ENCODE measurements at regions not wholly inside any gene's neighbourhood (a gene's known extent, or its start where the extent isn't known, plus 50 kb on each side); places are given as distances from the start of the nearest gene placed in this dataset.

DNA sequence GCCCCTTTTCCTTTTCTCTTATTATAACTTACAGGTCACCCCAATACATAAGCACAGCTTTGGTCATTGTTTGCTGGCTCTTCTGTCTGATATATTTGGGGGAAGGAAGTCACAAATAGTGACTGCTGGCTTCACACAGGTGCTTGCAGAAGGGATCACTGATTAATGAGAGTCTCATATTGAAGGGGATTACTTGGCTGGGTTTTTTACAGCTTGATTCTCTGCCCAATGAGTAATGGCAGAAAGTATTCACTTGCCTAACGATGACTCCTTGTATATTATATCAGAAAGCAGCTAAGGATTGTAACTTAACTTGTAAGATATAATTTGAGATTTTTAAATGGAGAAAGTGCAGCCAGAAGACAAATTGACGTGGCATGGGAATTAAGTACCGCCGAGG, 119.3 kb upstream of the PFN2 start:
- Mint-ChIP-seq H3K27ac (no peak overlapping the region), H3K27me3 (peaks cover 3 to 6% of the 10 kb centered on the region in 2 donors), H3K4me1 (no peaks in the 10 kb centered on the region), H3K9me3 (no peaks in the 10 kb centered on the region), H3K4me3 (no peak overlapping the region), H3K36me3 (no peaks in the 10 kb centered on the region)
- no peak for DNase-seq
- Histone ChIP-seq H3K9me3 (ENCODE audit: control insufficient read depth in 1 of 2, low read length in 2 of 2) (no peaks in the 10 kb centered on the region), H3K4me3 (ENCODE audit: low read length in 2 of 2) (no peak overlapping the region), H3K36me3 (ENCODE audit: insufficient read depth, low read length) (no peaks in the 10 kb centered on the region), H3K4me1 (ENCODE audit: insufficient read depth, low read length) (no peaks in the 10 kb centered on the region), H3K27me3 (ENCODE audit: insufficient read depth, low read length) (no peaks in the 10 kb centered on the region), H3K27ac (ENCODE audit: low read depth, low read length) (no peak overlapping the region)
- intact Hi-C loops (cut with micrococcal nuclease) = no loop called here
- ChIA-PET POLR2A (ENCODE audit: partially characterized antibody) (no interaction called here), CTCF (ENCODE audit: partially characterized antibody) (no interaction called here)

DNA sequence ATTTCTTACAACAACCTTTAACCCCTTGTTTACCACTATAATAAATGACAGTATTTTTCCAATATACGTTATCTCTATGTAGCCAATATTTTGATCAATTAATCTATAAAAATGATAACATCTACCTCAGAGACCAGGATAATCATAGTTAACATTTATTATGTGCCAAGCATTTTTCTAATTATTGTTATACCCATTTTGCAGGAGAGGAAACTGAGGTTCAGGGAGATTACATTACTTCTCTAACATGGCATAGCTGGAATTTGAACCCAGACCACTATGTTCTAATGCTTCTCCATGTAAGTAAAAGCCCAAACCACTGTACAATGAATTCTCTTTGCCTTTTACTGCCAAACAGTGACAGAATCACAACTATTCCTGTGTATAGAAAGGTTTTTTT, 113.4 kb upstream of the PFN2 start:
- H3K4me1 ChIP-seq (ENCODE audit: insufficient read depth, low read length) = no peaks in the 10 kb centered on the region
- intact Hi-C loops (cut with micrococcal nuclease) = loop anchor here (5.0 kb wide), 1 partner anchor 132 kb away; no protein-coding TSS in a partner anchor
- ChIA-PET CTCF (ENCODE audit: partially characterized antibody) (no interaction called here), POLR2A (ENCODE audit: partially characterized antibody) (no interaction called here)
- no peak overlapping the region for H3K27ac Mint-ChIP-seq
- H3K9me3 Mint-ChIP-seq = no peaks in the 10 kb centered on the region
- no peaks in the 10 kb centered on the region for H3K36me3 ChIP-seq (ENCODE audit: insufficient read depth, low read length)
- H3K27me3 Mint-ChIP-seq = peaks cover 5 to 7% of the 10 kb centered on the region in 2 donors
- H3K4me1 Mint-ChIP-seq = no peaks in the 10 kb centered on the region
- H3K27me3 ChIP-seq (ENCODE audit: insufficient read depth, low read length) = no peaks in the 10 kb centered on the region
- H3K36me3 Mint-ChIP-seq = no peaks in the 10 kb centered on the region
- H3K9me3 ChIP-seq (ENCODE audit: control insufficient read depth in 1 of 2, low read length in 2 of 2) = no peaks in the 10 kb centered on the region
- H3K4me3 ChIP-seq (ENCODE audit: low read length in 2 of 2) = no peak overlapping the region
- no peak overlapping the region for H3K27ac ChIP-seq (ENCODE audit: low read depth, low read length)
- DNase-seq = no peak
- H3K4me3 Mint-ChIP-seq = no peak overlapping the region

DNA sequence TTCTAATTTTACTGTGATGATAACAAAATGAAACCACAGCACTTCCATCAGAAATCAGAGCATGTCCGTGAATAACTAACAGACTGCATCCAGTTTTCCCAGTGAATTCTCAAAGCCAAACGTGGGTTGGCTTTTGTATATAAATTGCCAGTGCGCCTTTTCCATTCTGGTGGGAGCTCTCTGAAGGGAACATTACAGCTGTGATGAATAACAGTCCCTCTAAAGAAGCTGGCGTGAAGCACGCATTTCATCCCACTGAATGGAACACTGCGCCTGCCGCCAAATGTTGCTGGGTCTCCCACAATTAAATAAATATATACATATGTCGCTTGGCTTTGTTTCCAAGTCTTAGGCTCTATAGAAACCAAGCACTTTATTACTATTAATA, 113.0 kb upstream of the PFN2 start:
- H3K4me3 Mint-ChIP-seq = no peak overlapping the region
- Histone ChIP-seq H3K4me3 (ENCODE audit: low read length in 2 of 2) (no peak overlapping the region), H3K9me3 (ENCODE audit: control insufficient read depth in 1 of 2, low read length in 2 of 2) (no peaks in the 10 kb centered on the region), H3K27me3 (ENCODE audit: insufficient read depth, low read length) (no peaks in the 10 kb centered on the region), H3K36me3 (ENCODE audit: insufficient read depth, low read length) (no peaks in the 10 kb centered on the region), H3K4me1 (ENCODE audit: insufficient read depth, low read length) (no peaks in the 10 kb centered on the region), H3K27ac (ENCODE audit: low read depth, low read length) (no peak overlapping the region)
- ChIA-PET CTCF (ENCODE audit: partially characterized antibody) (no interaction called here), POLR2A (ENCODE audit: partially characterized antibody) (no interaction called here)
- H3K9me3 Mint-ChIP-seq = no peaks in the 10 kb centered on the region
- no peaks in the 10 kb centered on the region for H3K4me1 Mint-ChIP-seq
- no peak for DNase-seq
- no peak overlapping the region for H3K27ac Mint-ChIP-seq
- H3K36me3 Mint-ChIP-seq = no peaks in the 10 kb centered on the region
- intact Hi-C loops (cut with micrococcal nuclease) = loop anchor here (5.0 kb wide), 1 partner anchor 131 kb away; no protein-coding TSS in a partner anchor
- H3K27me3 Mint-ChIP-seq = peaks cover 5 to 7% of the 10 kb centered on the region in 2 donors

DNA sequence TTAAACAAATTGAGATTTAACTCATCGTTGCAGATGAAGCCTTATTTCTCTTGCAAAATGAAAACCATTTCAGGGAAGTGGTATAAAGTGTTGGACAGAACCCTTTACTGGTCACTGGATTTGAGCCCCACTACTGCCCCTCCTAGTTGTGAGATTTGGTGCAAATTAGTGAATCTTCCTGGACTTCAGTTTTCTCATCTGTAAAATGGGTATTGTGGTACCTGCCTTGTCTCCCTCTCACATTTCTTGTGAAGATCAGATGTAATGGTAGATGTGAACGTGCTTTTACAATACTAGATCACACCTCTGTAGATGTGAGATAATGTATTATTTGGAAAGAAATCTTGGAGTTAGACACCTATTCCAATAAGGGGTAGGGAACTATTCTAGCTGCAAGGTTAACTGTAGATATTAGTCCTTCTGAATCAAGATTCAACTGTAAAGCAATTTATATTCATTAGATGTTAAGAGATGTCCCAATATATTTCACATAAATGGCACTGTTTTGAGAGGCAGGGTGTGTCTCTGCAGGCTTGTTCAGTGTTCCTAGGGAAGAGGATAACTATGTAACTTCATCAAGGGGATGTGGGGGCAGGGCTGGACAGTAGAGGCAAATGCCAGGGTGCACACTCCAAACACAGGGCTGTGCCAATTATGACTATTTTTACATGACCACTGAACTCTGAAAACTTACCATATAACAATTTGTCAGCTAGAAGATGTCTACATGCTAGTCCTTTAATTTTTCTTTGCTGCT, 112.4 kb upstream of the PFN2 start:
- Histone ChIP-seq H3K27ac (ENCODE audit: low read depth, low read length) (no peak overlapping the region), H3K9me3 (ENCODE audit: control insufficient read depth in 1 of 2, low read length in 2 of 2) (no peaks in the 10 kb centered on the region), H3K27me3 (ENCODE audit: insufficient read depth, low read length) (no peaks in the 10 kb centered on the region), H3K36me3 (ENCODE audit: insufficient read depth, low read length) (no peaks in the 10 kb centered on the region), H3K4me1 (ENCODE audit: insufficient read depth, low read length) (no peaks in the 10 kb centered on the region), H3K4me3 (ENCODE audit: low read length in 2 of 2) (no peak overlapping the region)
- no peaks in the 10 kb centered on the region for H3K4me1 Mint-ChIP-seq
- H3K27me3 Mint-ChIP-seq = peaks cover 5 to 7% of the 10 kb centered on the region in 2 donors
- CTCF ChIA-PET (ENCODE audit: partially characterized antibody) = no interaction called here
- DNase-seq = no peak
- no peak overlapping the region for H3K4me3 Mint-ChIP-seq
- H3K9me3 Mint-ChIP-seq = no peaks in the 10 kb centered on the region
- intact Hi-C loops (cut with micrococcal nuclease) = loop anchor here (5.0 kb wide), 1 partner anchor 131 kb away; no protein-coding TSS in a partner anchor
- H3K36me3 Mint-ChIP-seq = no peaks in the 10 kb centered on the region
- POLR2A ChIA-PET (ENCODE audit: partially characterized antibody) = no interaction called here
- no peak overlapping the region for H3K27ac Mint-ChIP-seq

DNA sequence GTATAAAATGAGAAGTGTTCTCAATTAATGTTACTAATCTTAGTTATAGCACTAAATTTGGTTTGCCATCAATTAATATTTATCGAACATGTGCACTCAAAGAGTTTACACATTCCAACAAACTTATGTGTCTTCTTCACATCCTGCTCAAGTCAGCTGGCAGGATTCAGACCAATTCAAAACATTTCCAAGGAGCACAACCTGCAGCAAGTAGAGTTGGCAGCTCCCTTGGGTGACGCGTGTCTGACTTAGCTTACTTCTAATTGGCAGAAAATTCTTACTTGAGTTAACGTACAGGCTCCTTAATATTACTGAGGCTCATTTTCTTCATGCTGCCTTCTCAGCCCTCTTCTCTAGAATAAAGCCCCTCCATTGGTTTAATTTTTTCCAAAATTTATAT, 110.4 kb upstream of the PFN2 start:
- Mint-ChIP-seq H3K9me3 (peaks cover 0 to 10% (median 6%) of the 10 kb centered on the region in 8 donors), H3K36me3 (no peaks in the 10 kb centered on the region)
- CTCF ChIA-PET (ENCODE audit: partially characterized antibody) = interaction anchor here (0.8 kb wide), 1 partner anchor 10 kb away, joined by 3 read pairs; no protein-coding TSS in a partner anchor

DNA sequence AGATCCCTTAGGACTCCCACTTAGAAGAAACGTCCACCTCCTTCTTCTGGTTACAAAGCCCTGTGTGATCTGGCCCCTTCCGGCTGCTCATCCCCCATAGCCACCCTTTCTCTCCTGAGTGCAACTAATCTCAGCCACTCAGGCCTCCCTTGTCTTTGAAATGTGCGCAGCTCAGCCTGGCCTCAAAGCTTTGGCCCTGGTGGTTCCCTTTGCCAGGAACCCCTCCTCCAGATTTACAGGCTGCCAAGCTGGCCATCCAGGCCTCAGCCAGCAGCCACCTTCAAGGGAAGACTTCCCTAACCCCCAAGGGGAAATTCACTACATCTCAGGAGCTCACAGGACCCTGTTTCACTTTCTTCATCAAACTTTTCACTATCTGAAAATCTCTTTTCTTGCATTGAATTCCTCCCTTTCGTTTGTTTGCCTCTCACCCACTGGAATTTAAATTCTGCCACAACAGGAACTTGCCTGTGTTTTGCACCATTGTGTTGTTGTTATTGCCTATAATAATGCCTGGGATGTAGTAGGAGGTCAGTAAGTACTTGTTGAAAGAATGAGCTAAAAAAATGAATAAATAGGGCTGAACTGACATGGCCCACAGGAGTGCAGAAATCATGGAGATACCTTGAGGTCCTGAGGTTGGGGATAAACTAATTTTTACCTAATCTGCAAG, 109.5 kb upstream of the PFN2 start:
- CTCF ChIA-PET (ENCODE audit: partially characterized antibody) = interaction anchor here (0.8 kb wide), 1 partner anchor 11 kb away, joined by 3 read pairs; no protein-coding TSS in a partner anchor
- no peak overlapping the region for H3K4me3 Mint-ChIP-seq
- Histone ChIP-seq H3K9me3 (ENCODE audit: control insufficient read depth in 1 of 2, low read length in 2 of 2) (no peaks in the 10 kb centered on the region), H3K36me3 (ENCODE audit: insufficient read depth, low read length) (no peaks in the 10 kb centered on the region), H3K27ac (ENCODE audit: low read depth, low read length) (no peak overlapping the region), H3K27me3 (ENCODE audit: insufficient read depth, low read length) (no peaks in the 10 kb centered on the region), H3K4me1 (ENCODE audit: insufficient read depth, low read length) (no peaks in the 10 kb centered on the region), H3K4me3 (ENCODE audit: low read length in 2 of 2) (no peak overlapping the region)
- H3K36me3 Mint-ChIP-seq = no peaks in the 10 kb centered on the region
- POLR2A ChIA-PET (ENCODE audit: partially characterized antibody) = no interaction called here
- H3K27ac Mint-ChIP-seq = no peak overlapping the region
- intact Hi-C loops (cut with micrococcal nuclease) = loop anchor here (5.0 kb wide), 1 partner anchor 128 kb away; no protein-coding TSS in a partner anchor
- no peak for DNase-seq
- peaks cover 0 to 11% (median 8%) of the 10 kb centered on the region in 8 donors for H3K9me3 Mint-ChIP-seq
- no peaks in the 10 kb centered on the region for H3K4me1 Mint-ChIP-seq
- H3K27me3 Mint-ChIP-seq = peaks cover 7% of the 10 kb centered on the region in 2 donors

More for the DNA sequence above, 110.4 kb upstream of the PFN2 start:
- H3K27me3 ChIP-seq (ENCODE audit: insufficient read depth, low read length) = no peaks in the 10 kb centered on the region
- no peaks in the 10 kb centered on the region for H3K4me1 ChIP-seq (ENCODE audit: insufficient read depth, low read length)
- Mint-ChIP-seq H3K4me1 (no peaks in the 10 kb centered on the region), H3K4me3 (no peak overlapping the region), H3K27ac (no peak overlapping the region), H3K27me3 (peaks cover 5 to 7% of the 10 kb centered on the region in 2 donors)
- DNase-seq = no peak
- POLR2A ChIA-PET (ENCODE audit: partially characterized antibody) = no interaction called here
- no peak overlapping the region for H3K4me3 ChIP-seq (ENCODE audit: low read length in 2 of 2)
- no peaks in the 10 kb centered on the region for H3K9me3 ChIP-seq (ENCODE audit: control insufficient read depth in 1 of 2, low read length in 2 of 2)
- intact Hi-C loops (cut with micrococcal nuclease) = loop anchor here (5.0 kb wide), 1 partner anchor 129 kb away; no protein-coding TSS in a partner anchor
- H3K27ac ChIP-seq (ENCODE audit: low read depth, low read length) = no peak overlapping the region
- no peaks in the 10 kb centered on the region for H3K36me3 ChIP-seq (ENCODE audit: insufficient read depth, low read length)

DNA sequence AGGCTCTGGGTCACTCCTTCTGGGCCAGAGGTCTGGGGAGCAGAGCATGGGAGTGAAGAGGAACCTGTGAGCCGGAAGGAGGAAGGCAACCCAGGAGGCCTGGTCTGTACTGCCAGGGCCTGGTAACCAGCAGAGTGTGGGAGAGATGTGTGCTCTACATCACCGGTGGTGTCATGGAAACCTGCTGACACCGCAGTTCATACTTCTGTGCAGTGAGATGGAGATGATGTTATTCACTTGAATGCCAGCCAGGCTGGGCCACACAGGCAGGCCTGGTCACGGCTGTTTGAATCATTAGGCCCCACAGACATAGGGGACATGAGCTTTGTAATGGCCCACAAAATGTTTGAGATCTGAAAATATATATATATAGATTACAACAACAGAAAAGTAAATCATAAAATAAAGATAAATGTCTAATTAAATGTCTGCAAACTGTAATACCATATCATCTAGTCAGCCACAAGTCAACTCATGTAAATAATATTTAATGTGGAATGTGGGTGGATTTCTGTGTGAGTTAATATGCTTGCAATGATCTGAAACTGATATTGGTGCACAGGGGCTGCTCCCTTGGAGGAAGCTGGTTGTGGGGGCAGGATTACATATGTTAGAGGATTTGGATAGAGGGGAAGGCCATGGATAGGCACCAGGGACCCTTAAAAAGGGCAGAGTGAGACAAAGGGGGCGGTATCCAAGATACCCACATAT, 108.5 kb upstream of the PFN2 start:
- Histone ChIP-seq H3K4me1 (ENCODE audit: insufficient read depth, low read length) (no peaks in the 10 kb centered on the region), H3K9me3 (ENCODE audit: control insufficient read depth in 1 of 2, low read length in 2 of 2) (no peaks in the 10 kb centered on the region), H3K27me3 (ENCODE audit: insufficient read depth, low read length) (no peaks in the 10 kb centered on the region), H3K4me3 (ENCODE audit: low read length in 2 of 2) (no peak overlapping the region), H3K36me3 (ENCODE audit: insufficient read depth, low read length) (no peaks in the 10 kb centered on the region), H3K27ac (ENCODE audit: low read depth, low read length) (no peak overlapping the region)
- no peak for DNase-seq
- intact Hi-C loops (cut with micrococcal nuclease) = no loop called here
- no peaks in the 10 kb centered on the region for H3K36me3 Mint-ChIP-seq
- peaks cover 0 to 11% (median 8%) of the 10 kb centered on the region in 8 donors for H3K9me3 Mint-ChIP-seq
- H3K4me3 Mint-ChIP-seq = no peak overlapping the region
- no peaks in the 10 kb centered on the region for H3K4me1 Mint-ChIP-seq
- POLR2A ChIA-PET (ENCODE audit: partially characterized antibody) = no interaction called here
- CTCF ChIA-PET (ENCODE audit: partially characterized antibody) = no interaction called here
- H3K27me3 Mint-ChIP-seq = peaks cover 2 to 5% of the 10 kb centered on the region in 2 donors
- H3K27ac Mint-ChIP-seq = no peak overlapping the region

Data from CD4-positive, alpha-beta memory T cell (primary cell).